ENCODE measurements at regions not wholly inside any gene's neighbourhood (a gene's known extent, or its start where the extent isn't known, plus 50 kb on each side); places are given as distances from the start of the nearest gene placed in this dataset.

DNA sequence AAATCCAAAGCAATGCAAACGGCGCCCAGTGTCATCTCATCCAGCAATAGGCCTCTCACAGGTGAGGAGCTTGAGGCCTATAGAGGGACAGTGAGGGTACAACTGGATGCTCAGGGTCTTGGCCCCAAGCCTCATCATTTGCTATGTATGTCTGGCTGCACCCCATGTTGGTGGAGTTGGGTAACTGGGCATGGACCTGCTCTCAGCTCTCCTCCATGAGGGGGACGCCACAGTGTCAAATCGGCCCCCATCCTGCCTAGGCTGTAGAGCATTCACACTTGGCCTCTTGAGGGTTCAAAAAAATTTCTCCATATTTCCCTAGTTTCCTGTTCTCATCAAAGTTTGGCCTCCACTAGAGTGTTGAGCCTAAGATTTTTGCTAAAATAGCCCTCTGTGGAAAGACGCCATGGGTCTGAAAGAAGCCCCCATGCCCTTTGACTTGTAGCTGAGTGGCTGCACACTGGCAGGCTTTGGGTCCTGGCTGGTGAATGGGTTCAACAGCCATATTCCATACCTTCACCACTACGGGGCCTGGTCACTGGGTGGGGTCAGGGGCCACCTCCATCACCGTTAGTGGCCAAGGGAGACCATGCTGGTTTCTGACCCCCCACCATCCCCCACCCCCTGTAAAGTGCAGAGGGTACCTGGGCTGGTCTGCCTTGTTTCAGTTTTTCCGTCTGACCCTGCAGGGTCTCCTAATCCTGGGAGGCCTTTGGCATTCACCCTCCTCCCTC is 132.3 kb upstream of the TBX20 start:
- no peak for DNase-seq (ENCODE audit: low read depth)

DNA sequence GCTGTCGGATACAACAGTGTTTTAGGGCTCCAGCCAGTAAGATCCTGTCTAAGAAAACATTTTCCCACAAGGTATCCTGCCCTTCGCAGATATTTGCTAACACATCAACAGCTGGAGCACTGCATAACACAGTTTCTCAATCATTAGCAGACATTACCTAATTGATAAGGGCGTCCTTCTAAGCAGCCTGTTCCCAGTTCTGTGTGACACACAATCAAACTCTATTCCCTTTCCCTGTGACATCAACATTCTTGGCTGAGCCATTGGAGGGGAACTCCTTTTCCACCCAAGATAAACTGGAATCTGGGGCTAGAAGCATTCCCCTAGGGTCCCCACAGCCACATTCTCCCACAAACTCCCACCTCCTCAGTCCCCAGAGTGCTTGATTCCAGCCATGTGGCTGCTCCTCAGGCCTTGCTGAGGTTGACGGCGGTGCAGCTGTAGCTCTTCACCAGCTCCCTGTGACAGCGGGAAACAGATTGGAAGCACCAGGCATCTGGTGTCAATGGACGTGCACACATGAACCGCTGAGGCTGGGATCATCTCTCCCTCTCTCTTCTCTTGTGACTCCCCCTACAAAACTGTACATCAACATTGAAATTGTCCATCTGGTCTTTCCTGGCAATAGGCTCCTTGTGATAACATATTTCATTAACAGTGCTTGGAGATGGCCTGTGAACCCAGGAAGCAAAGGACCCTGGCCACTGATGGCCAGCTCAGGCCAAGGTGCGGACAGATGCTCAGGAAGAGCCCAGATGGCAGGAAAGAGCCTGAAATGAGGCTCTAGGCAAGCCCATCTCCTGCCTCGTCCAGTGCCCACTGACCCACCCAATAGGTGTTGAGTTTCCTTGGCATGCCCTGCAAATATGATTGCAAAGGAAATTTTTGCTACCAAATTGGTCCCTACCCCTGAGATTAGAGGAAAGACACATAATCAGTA is 131.1 kb upstream of the TBX20 start:
- no peak for DNase-seq (ENCODE audit: low read depth)

DNA sequence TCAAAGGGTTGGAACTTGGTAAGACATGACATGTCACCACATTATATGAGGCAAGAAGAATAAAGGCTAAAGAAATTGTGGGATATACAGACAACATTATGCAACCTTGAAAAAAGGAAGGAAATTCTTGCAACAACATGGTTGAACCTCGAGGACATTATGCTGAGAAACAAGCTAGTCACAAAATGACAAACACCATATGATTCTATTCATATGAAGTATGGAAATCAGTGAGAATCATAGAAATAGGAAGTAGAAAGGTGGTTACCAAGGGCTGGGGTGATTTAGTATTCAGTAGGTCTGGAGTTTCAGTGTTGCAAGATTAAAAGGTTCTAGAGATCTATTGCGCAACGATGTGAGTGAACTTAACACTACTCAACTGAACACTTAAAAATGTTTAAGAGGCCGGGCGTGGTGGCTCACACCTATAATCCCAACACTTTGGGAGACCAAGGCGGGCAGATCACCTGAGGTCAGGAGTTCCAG is 126.9 kb upstream of the TBX20 start:
- DNase-seq (ENCODE audit: low read depth): no peak

DNA sequence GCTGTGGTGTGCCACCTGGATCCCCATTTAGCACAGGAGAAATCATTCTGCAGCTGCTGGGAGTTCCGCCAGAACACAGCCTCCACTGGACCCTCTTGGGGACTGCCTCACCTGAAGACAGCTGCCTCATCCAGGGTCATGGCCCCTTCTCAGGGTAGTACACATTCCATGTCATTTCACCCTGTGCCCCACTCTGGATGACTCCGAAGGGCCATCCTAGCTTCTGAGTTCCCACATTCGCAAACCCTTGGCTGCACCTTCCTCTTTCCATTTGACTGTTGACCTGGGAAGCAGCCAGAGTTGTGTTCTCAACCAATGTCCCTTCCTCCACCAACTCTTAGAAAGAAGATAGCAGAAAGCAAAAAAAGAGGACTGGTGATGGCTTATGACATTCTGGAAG is 125.6 kb upstream of the TBX20 start:
- DNase-seq (ENCODE audit: low read depth): no peak

DNA sequence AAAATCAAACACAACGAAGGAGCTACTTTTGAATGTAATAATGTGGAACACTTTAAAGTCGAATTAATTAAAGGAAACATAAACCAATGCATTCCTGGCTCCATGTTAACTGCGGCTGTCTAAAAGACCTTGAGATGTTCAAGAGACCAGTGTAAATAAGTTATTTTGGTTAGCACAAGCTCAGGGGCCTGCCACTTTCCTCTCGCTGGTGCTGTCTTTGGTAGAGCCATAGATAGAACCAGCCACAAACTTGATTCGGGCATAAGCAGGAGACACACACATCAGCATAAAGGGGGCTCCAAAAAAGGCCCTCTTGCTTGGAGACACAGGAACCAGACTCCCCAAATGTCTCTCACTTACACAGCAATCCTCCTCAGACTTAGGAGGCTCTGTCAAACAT is 121.6 kb upstream of the TBX20 start:
- DNase-seq (ENCODE audit: low read depth): no peak

DNA sequence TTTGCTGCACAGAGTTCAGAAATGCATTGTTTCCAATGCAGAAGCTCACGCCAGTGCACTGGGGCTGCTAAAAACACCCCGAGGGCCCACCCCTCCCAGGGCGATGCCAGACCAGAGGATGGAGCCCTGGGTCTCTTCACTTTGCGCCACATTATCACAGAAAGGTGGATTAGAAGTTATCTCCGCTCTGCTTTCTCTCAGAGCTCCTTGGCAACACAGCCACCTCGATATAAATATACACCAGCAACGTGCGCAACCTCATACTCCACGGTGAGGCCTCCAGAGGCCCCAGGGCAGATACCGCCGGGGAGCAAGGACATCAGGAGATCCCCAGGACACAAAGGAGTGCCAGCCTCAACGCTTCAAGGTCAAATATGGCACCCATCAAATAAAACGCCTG is 121.0 kb upstream of the TBX20 start:
- DNase-seq (ENCODE audit: low read depth): no peak

DNA sequence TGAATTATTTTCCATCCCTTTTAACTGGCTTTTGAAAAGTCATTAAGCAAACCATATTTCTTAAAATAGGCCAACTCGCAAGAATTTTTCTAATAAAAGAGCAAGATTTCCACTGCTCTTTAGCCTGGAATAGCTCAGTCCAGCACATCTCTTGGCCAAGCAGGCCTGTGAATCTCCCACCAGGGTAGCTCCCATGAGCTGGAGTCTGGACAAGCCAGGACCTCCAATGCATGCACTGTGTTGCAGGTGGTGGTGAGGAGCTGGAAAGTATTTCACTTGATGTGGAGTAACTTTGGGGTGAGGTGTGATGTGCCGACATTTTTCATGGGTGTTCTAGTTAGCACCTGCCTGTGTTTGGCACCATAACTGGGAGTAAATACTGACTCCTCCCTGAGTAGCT is 117.3 kb upstream of the TBX20 start:
- no peak for DNase-seq (ENCODE audit: low read depth)

DNA sequence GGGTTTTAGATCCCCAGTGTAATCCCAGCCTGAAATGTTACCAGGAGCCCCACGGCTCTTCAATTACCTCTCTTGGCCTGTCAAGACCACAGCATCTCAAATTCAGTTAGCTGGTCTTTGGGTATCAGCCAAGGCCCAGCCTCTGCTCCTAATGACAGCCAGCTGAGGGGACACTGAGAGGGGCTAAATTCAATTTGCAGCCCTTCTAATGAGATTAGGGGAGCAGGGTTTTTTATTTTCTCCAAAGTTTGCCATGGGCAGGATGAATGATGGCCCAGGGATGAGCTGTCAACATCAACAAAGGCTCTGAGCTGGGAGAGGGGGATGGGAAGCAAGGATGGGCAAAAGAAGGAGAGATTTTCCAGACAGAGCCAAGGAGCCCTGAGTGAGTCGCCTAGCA is 116.8 kb upstream of the TBX20 start:
- no peak for DNase-seq (ENCODE audit: low read depth)

DNA sequence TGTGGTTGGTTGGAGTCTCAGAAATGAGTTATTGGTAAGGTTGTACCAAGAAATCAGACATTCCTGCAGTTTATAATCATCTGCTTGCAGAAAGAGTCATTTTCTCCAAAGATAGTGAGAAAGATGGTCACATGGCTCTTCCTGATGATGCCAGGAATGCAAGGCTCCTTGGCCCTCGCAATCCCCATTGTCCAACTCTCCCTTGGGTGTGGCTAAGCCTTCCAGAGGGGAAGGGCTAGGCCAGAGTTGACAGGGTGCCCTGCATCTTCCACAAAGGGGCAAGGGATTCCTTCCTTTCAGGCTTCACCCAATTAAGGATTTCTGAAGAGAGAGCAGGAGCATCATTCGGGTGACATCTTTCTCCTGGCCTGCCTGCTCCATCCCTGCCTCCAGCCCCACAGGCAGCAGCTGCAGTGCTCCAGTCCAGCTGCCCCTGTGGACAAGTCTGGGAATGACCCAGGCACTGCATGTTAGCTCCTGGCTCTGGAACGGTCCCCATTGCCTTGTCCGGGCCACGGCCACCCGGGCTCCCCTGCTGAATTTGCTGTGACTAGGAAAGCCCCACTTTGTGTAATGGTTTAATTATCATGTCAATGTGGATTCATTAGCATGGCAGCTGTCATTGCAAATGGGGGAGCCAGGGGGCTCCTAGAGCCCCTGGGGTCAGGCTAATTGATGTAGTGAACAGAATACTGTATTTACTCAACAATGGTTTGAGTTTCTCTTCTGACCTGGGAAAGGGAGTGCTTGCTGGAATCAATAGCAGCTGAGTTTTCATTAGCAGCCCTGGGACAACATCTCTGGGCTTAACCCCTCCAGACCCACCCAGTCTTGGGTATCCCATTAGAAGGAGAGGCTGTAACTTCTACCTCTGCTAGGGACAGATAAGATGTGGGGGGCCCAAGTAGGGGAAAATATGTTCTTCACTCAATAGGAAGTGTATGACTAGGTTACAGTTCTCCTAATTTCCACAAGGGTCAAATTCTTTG is 112.6 kb upstream of the TBX20 start:
- DNase-seq (ENCODE audit: low read depth): no peak

DNA sequence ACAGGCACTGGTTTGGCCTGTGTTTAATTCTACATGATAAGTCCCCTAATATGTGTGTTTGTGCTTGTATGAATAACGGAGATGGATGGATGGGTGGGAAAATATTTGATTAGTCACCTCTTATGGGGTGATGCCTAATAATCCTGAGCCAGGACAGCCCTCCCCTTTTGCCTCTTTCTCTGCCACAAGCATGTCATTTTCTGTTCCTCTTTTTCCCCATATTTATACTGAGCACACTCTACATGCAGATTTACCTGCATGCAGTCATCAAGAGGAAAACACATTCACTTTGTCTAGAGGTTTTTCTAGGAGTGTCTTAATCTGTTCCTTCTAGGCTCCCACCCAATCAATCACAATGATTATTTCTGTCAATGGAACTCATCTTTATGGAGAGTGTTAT is 111.6 kb upstream of the TBX20 start:
- no peak for DNase-seq (ENCODE audit: low read depth)

DNA sequence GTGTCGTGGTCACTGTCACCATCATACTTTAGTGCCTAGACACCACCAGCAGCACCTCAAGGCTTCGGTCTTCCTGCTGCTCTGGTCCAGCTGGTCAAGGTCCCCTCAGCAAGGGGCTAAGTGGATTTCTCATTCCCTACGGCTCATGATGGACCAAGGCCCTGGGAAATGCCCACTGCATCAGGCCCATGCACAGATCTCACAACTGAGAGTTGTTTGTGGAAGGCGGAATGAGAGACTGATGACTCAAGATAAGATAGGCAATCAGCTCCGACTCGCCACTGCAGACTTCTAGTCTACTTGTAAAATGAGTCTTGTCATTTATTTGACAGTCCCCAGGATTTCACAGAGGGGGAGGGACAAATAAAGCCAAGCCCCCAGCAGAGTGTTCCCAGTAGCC is 108.4 kb upstream of the TBX20 start:
- no peak for DNase-seq (ENCODE audit: low read depth)

DNA sequence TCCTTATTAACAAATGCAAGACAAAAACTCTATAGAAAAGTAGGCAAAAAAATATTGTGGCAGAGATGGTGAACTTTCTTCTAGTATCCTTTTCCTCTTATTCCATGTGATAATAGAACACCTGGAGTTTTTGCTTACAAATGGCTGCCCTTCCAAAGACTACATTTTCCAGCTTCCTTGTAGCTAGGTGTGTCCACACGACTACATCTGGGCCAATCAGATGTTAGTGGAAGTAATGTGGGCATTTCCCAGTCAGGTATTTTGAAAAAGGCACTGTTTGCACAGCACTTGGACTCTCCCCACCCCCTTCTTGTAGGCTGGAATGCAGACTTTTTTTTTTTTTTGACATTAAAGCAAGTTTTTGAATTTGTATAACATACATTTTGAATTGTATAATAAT is 105.5 kb upstream of the TBX20 start:
- DNase-seq (ENCODE audit: low read depth): no peak

DNA sequence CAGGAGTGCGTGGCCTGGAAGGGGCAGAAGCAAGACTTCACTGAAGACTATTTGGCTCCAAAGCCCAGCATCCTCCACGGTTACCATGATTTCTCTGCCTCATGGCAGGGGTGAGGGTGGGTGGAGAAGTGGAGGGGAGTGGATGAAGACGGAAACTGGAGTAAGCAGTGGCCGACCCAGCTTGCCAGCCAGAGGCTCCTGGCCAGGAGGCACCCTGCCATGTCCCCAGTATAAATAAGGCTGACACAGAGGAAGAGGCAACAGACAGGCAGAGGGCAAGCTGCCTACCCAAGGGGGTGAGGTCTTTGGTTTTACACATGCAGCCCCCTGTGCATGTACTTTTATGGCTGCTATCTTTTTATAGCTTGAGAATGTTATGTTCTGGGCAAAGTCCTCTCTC is 102.6 kb upstream of the TBX20 start:
- DNase-seq (ENCODE audit: low read depth): no peak

DNA sequence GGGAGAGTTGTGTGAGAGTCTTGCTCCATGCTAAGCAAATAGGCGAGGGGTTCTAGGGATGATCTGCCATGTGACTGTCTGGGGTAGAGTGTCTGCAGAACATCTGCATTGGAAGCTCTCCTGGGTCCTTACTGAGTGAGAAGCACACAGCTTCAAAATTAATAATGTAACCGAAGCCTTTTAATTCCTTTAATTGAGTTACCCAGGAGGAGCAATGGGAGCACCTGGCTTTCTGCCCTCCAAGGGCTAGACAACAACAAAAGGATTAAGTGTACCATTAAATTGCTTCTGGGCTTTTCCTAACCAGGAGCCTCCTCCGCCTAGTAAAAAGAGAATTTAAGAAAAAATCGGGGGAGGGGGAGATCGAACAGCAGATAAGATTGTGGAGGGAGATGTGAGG is 102.0 kb upstream of the TBX20 start:
- no peak for DNase-seq (ENCODE audit: low read depth)

DNA sequence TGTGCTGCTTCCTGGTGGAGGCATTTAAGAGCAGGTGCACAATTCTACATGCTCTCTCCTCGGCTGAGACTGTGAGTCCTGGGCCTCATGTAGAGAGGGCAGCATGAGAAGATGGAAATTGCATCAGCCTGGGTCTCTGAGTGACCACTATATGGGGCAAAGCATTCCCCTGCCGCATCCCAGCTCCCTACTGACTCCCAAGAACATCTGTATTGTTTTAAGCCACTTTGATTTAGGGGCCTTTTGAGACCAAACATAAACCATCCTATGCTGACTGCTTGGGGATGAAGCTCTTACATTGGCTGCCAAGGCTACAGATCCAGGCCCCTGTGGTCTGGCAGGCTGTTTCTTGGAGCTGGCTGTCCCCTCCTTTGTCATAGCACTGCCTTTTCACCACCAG is 101.3 kb upstream of the TBX20 start:
- DNase-seq (ENCODE audit: low read depth): no peak

DNA sequence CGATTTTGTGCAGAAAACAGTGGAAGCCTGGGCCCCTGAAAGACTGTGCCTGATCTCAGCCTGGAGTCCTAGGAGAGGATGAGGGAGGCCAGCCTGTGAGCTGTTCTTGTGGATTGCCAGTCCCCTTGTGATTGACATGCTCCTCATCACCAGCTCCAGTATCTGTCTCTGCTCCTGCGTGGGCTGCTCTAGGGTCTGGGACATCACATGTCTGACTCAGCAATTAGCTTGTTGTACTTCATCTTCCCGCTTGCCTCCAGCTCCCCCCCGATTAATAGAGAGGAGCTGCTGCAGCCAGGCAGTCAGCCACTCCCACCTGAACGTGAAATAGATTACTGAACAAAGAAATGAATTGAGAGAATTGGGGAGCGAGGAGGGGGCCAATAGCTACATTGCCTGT is 99.6 kb upstream of the TBX20 start:
- no peak for DNase-seq (ENCODE audit: low read depth)

DNA sequence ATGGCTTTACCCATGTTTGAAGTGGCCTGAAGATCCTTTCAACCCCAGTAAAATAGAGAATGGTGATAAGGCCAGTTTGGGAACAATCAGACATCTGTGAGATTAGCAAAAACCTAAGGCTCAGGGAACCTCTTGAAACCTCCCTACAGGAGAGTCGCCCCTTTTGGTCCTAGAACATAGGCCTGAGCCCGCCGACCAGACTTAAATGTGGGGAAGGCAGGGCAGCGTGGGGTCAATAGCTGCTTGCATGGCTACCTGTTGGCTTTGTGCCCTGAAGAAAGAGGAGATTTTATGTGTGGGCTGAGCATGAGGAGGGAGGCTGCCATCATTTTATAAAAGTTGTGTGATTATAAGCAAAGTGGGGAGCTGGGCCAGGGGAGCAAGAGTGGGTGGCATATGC is 97.6 kb upstream of the TBX20 start:
- no peak for DNase-seq (ENCODE audit: low read depth)

DNA sequence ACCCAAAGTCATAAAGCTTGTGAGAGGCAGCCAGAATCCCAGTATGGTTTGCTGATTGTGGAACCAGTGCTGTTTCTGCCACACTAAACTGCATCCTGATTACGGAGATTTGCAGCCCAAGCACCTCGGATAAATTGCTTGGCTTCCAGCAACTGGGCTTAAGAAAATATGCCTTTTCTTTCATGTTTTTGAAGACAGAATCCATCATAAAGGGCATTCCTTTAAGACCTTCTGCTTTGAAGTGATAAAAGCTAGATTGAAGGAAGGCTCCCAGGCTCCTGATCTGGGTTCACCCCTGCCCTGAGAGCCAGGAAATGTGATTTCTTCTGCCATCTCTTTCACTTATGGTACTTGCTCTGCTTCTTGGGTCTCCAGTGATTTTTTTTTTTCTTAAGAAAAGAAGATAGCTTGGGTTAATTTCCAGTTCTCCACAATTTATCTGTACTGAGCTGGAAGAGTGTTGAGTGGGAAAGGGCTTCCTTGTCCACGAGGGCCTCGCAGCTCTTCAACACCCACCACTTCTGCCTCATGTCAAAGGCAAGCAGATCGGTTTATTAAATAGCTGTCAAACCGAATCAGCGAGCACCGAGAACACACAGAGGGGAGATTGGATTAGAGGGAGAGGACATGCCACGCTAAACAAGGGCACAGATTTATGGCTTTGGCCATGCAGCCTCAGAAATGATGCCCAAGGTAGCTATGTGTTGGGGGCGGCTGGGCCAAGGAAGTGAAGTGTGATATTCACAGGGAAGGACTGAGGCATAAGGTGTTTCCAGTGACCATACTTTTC is 94.9 kb upstream of the TBX20 start:
- no peak for DNase-seq (ENCODE audit: low read depth)

DNA sequence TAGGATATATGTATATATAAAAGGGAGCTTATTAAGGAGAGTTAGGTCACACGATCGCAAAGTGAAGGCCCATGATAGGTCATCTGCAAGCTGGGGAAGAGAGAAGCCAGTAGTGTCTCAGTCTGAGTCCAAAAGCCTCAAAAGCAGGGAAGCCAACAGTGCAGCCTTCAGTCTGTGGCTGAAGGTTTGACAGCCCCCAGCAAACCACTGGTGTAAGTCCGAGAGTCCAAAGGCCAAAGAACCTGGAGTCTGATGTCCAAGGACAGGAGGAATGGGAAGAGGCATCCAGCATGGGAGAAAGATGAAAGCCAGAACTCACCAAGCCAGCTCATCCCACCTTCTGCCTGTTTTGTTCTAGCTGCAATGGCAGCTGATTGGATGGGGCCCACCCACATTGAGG is 88.9 kb upstream of the TBX20 start:
- DNase-seq (ENCODE audit: low read depth): no peak

DNA sequence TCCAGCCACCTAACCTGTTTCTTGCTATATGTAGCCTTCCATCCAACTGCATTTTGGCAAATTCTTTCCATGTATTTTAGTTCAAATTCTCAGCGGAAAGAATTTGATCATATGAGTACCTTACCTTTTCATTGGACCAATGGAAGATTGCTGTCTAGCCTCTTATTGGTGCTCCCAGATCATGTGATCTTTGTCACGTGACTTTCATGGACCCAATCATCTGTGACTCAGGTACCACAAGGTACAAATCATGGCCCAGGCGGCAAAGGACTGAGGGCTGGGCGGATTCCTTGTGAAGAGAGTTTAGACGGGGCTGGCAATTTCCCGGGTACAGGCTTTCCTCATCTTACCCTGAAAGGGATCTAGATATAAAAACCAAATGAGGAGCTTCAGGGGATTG is 85.9 kb upstream of the TBX20 start:
- no peak for DNase-seq (ENCODE audit: low read depth)

DNA sequence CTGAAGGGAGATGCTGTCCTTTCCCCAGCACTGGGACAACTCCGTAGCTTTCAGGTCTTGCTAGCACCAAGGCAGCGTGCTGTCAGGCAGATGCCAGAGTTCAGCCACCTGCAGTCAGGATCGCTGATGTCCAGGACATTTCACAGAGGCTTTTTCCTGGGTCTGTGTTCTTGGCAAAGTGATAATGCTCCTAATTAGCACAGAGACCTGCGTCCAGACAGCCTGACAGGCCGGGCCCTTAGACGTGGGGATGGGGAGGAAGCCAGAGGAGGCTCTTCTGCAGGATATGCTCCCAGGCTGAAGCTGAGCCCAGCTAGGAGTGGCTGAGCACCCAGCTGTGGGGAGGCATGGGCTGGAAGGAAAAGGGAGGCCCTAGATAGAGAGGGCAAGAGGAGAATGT is 82.5 kb upstream of the TBX20 start:
- DNase-seq (ENCODE audit: low read depth): no peak
